Stomach (tissue), 4 donors: ENCODE measurements at regions not wholly inside any gene's neighbourhood (a gene's known extent, or its start where the extent isn't known, plus 50 kb on each side); places are given as distances from the start of the nearest gene placed in this dataset.

Source experiments
- CTCF ChIP-seq, 7 experiments: fragments of 450-650 bp in 4 of 7; fragments of 200-600 bp in 3 of 7; sonication (generic) in 3 of 7; IDR thresholded peaks; one replicate each; pipeline ENCODE4 v1.5.1; 2016 to 2019; ENCODE audit warnings: antibody characterized with exemption in 7 of 7, control low read depth in 2 of 7, mild to moderate bottlenecking in 1 of 7
- POLR2A ChIP-seq, 4 donors: fragments of 450-650 bp; IDR thresholded peaks; one replicate each; pipeline ENCODE4 v1.6.1; 2016; ENCODE audit warnings: antibody characterized with exemption in 4 of 4, control low read depth in 2 of 4, mild to moderate bottlenecking in 1 of 4, moderate library complexity in 1 of 4
- POLR2AphosphoS5 ChIP-seq, 3 donors: sonication (generic); formaldehyde crosslinking; IDR thresholded peaks; one replicate each; pipeline ENCODE4 v1.6.1; 2016; ENCODE audit warnings: antibody characterized with exemption in 3 of 3

GRCh38 chr20:22941550-22941949 is 93.6 kb upstream of the SSTR4 start:
- no peak for TF ChIP-seq CTCF (IDR thresholded peaks at IDR 0.05)
- no peak for TF ChIP-seq POLR2A (IDR thresholded peaks at IDR 0.05)
- TF ChIP-seq POLR2AphosphoS5 (IDR thresholded peaks at IDR 0.05), result no peak
